ENCODE measurements at regions not wholly inside any gene's neighbourhood (a gene's known extent, or its start where the extent isn't known, plus 50 kb on each side); places are given as distances from the start of the nearest gene placed in this dataset.
"Not testable (repeated sequence)": the region's sequence is repeated elsewhere in the genome, so short reads cannot be mapped to it uniquely, and the experiment has no call there.

- DNase-seq: peak in 1 of 3 donors; percentile 37
- H3K4me1 ChIP-seq (ENCODE audit: control insufficient read depth, insufficient read depth, low read length); ATAC-seq; H3K4me3 ChIP-seq (ENCODE audit: low read length); H3K27ac ChIP-seq (ENCODE audit: low read length); intact Hi-C loops (cut with DNase I); H3K9me3 ChIP-seq (ENCODE audit: control insufficient read depth, low read length); H3K27me3 ChIP-seq (ENCODE audit: control insufficient read depth, insufficient read depth): not testable (repeated sequence)
- WGBS: 73% methylated on average over 8 of the region's 8 CpGs
Measured at GRCh38 chr13:22963384-22964053, 217.3 kb upstream of the SGCG start.

DNA sequence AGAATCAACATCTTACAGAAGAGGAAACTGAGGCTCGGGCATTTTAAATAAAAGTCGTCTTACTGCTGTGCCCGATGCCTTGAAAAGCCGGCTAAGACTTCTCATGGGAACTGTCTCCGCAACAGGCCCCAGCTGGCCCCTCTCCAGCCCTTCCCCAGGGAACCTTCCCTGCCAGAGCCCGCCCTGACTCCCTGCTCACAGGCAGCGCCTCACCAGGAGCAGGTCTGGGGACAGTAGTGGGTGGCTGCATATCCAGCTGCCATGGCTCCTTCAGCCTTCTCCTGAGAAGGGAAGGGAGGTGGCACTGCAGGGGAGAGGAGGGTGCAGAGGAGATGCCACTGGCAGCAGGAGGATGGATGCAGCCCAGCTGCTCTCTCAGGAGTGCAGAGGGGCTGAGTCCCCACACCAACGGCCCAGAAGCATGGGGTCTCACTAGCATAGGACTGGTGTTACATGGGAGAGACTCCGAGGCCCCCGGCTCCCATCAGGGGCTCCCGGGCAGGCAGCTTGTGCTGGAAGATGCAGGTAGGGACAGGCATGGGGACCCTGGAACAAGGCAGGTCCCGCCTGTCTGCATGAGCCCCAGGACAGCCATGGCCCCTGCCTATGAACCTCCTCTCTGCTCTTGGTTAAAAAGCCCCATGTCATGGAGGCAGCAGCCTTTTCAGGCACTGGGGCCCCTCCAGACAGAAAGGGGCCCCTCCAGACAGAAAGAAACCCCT is 216.4 kb upstream of the SGCG start:
- DNase-seq (no peak), ATAC-seq (peak in 1 of 2 donors; percentile 25)
- WGBS: 71% methylated on average over 12 of the region's 12 CpGs
- H3K27me3 ChIP-seq (ENCODE audit: control insufficient read depth, insufficient read depth): no peaks in the 10 kb centered on the region
- intact Hi-C loops (cut with DNase I): no loop called here
- H3K4me3 ChIP-seq (ENCODE audit: low read length): no peak overlapping the region
- H3K9me3 ChIP-seq (ENCODE audit: control insufficient read depth, low read length): no peaks in the 10 kb centered on the region
- H3K4me1 ChIP-seq (ENCODE audit: control insufficient read depth, insufficient read depth, low read length): no peaks in the 10 kb centered on the region
- no peak overlapping the region for H3K27ac ChIP-seq (ENCODE audit: low read length)

GRCh38 chr13:22965011-22965857 is 215.5 kb upstream of the SGCG start:
- intact Hi-C loops (cut with DNase I); H3K9me3 ChIP-seq (ENCODE audit: control insufficient read depth, low read length); H3K4me3 ChIP-seq (ENCODE audit: low read length); ATAC-seq; DNase-seq; H3K27ac ChIP-seq (ENCODE audit: low read length); H3K27me3 ChIP-seq (ENCODE audit: control insufficient read depth, insufficient read depth); H3K4me1 ChIP-seq (ENCODE audit: control insufficient read depth, insufficient read depth, low read length): not testable (repeated sequence)
- WGBS: 78% methylated on average over 28 of the region's 28 CpGs

- intact Hi-C loops (cut with DNase I); H3K27ac ChIP-seq (ENCODE audit: low read length); H3K9me3 ChIP-seq (ENCODE audit: control insufficient read depth, low read length); H3K4me1 ChIP-seq (ENCODE audit: control insufficient read depth, insufficient read depth, low read length); DNase-seq; H3K27me3 ChIP-seq (ENCODE audit: control insufficient read depth, insufficient read depth); ATAC-seq; H3K4me3 ChIP-seq (ENCODE audit: low read length): not testable (repeated sequence)
- WGBS: 94% methylated on average over 7 of the region's 8 CpGs
Measured at GRCh38 chr13:22965858-22966239, 214.9 kb upstream of the SGCG start.

GRCh38 chr13:22966753-22967152 is 214.0 kb upstream of the SGCG start:
- H3K27me3 ChIP-seq (ENCODE audit: control insufficient read depth, insufficient read depth); intact Hi-C loops (cut with DNase I); H3K27ac ChIP-seq (ENCODE audit: low read length); H3K4me1 ChIP-seq (ENCODE audit: control insufficient read depth, insufficient read depth, low read length); DNase-seq; H3K9me3 ChIP-seq (ENCODE audit: control insufficient read depth, low read length); H3K4me3 ChIP-seq (ENCODE audit: low read length); ATAC-seq: not testable (repeated sequence)
- 89% methylated on average over 13 of the region's 13 CpGs for WGBS

DNA sequence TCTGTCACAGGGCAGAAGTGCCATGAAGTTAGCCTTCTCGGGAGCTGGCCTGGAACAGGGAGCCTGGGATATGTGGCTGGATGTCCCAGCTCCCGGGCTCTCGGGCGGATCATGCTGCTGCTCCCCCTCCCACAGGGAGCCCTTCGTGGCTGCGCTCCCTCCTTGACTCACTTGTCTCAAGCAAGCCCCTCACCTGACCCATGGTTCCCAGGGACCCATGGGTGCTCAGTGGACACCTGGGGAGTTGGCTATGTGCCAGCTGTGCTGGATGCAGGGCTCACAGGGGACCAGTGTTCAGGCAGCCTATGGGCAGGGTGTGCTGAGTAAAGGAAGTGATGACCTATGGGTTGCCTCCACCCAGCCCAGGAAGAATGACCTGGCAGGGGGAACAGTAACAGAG is 213.1 kb upstream of the SGCG start:
- H3K4me1 ChIP-seq (ENCODE audit: control insufficient read depth, insufficient read depth, low read length): no peaks in the 10 kb centered on the region
- no peaks in the 10 kb centered on the region for H3K9me3 ChIP-seq (ENCODE audit: control insufficient read depth, low read length)
- no peak for ATAC-seq
- no peaks in the 10 kb centered on the region for H3K27me3 ChIP-seq (ENCODE audit: control insufficient read depth, insufficient read depth)
- no peak overlapping the region for H3K27ac ChIP-seq (ENCODE audit: low read length)
- intact Hi-C loops (cut with DNase I): no loop called here
- H3K4me3 ChIP-seq (ENCODE audit: low read length): no peak overlapping the region
- no peak for DNase-seq
- WGBS: 80% methylated on average over 6 of the region's 6 CpGs

DNA sequence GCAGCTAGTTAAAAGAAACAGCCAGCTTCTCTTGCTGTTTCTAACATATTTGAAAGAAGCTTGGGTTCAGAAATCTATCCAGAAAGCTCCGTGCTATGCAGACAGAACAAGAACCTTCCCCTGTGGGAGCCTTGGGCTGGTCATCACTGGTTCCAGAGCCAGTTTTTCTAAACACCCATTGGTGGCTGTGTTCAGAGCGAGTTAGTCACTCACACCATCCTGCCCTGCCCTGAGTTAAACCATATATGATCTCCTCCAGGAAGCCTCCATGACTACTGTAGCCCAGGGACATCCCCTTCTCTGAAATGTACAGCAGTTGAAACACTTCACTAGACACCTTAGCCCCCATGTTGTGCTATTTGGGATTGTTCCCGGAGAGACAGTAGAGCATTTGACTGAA is 200.8 kb upstream of the SGCG start:
- H3K27ac ChIP-seq (ENCODE audit: low read length): no peak overlapping the region
- DNase-seq (no peak), ATAC-seq (no peak)
- no peak overlapping the region for H3K4me3 ChIP-seq (ENCODE audit: low read length)
- H3K27me3 ChIP-seq (ENCODE audit: control insufficient read depth, insufficient read depth): no peaks in the 10 kb centered on the region
- WGBS: 68% methylated on average over 3 of the region's 3 CpGs
- H3K4me1 ChIP-seq (ENCODE audit: control insufficient read depth, insufficient read depth, low read length): no peaks in the 10 kb centered on the region
- no peaks in the 10 kb centered on the region for H3K9me3 ChIP-seq (ENCODE audit: control insufficient read depth, low read length)
- intact Hi-C loops (cut with DNase I): no loop called here

- H3K9me3 ChIP-seq (ENCODE audit: control insufficient read depth, low read length): no peaks in the 10 kb centered on the region
- no peak overlapping the region for H3K4me3 ChIP-seq (ENCODE audit: low read length)
- DNase-seq (no peak), ATAC-seq (no peak)
- no peaks in the 10 kb centered on the region for H3K27me3 ChIP-seq (ENCODE audit: control insufficient read depth, insufficient read depth)
- no peaks in the 10 kb centered on the region for H3K4me1 ChIP-seq (ENCODE audit: control insufficient read depth, insufficient read depth, low read length)
- H3K27ac ChIP-seq (ENCODE audit: low read length): no peak overlapping the region
- intact Hi-C loops (cut with DNase I): no loop called here
- whole genome bisulfite sequencing: 88% methylated on average over 2 of the region's 2 CpGs
Measured at GRCh38 chr13:22980936-22981335, 199.8 kb upstream of the SGCG start.

DNA sequence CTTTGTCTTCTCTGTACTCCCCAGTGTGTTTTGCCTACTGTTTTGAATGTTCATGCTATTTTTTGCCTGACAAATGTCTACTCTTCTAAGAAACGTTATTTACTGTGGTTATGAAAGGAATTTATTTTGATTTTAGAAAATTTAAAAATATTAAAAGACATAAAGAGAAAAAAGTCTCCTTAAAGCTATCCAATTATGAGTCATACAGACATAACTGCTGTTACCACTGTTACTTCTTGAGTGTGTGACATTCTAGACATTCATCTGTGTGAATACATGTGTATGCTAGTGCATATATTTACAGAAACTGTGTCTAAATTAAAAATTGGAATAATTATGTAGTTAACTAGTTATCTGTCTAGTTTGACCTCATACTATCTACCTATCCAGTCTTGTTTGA is 187.6 kb upstream of the SGCG start:
- H3K4me3 ChIP-seq (ENCODE audit: low read length): no peak overlapping the region
- no peaks in the 10 kb centered on the region for H3K27me3 ChIP-seq (ENCODE audit: control insufficient read depth, insufficient read depth)
- no peak for DNase-seq
- WGBS: 25% methylated on average over 1 of the region's 1 CpG
- no peak for ATAC-seq
- no peaks in the 10 kb centered on the region for H3K4me1 ChIP-seq (ENCODE audit: control insufficient read depth, insufficient read depth, low read length)
- H3K27ac ChIP-seq (ENCODE audit: low read length): no peak overlapping the region
- intact Hi-C loops (cut with DNase I): no loop called here
- H3K9me3 ChIP-seq (ENCODE audit: control insufficient read depth, low read length): no peaks in the 10 kb centered on the region

GRCh38 chr13:23003446-23003845 is 177.3 kb upstream of the SGCG start:
- 70% methylated on average over 2 of the region's 2 CpGs for WGBS
- DNase-seq (no peak), ATAC-seq (no peak)
- Histone ChIP-seq H3K4me3 (ENCODE audit: low read length) (no peak overlapping the region), H3K27me3 (ENCODE audit: control insufficient read depth, insufficient read depth) (no peaks in the 10 kb centered on the region), H3K27ac (ENCODE audit: low read length) (no peak overlapping the region), H3K9me3 (ENCODE audit: control insufficient read depth, low read length) (no peaks in the 10 kb centered on the region), H3K4me1 (ENCODE audit: control insufficient read depth, insufficient read depth, low read length) (no peaks in the 10 kb centered on the region)
- intact Hi-C loops (cut with DNase I): no loop called here

DNA sequence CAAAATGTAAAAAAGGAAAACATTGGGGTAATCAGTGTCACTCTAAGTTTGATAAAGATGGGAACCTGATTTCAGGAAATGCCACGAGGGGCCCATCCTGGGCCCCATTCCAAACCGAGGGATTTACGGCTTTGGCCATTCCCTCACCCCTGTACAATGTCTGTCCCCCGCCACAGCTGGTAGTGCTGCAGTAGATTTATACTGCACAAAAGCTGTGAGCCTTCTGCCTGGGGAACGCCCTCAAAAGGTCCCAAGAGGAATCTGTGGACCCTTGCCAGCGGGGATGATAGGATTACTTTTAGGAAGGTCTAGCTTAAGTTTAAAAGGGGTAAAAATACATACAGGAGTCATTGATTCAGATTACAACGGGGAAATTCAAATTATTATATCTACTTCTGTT is 173.4 kb upstream of the SGCG start:
- Histone ChIP-seq H3K4me1 (ENCODE audit: control insufficient read depth, insufficient read depth, low read length) (no peaks in the 10 kb centered on the region), H3K27ac (ENCODE audit: low read length) (no peak overlapping the region), H3K4me3 (ENCODE audit: low read length) (no peak overlapping the region), H3K27me3 (ENCODE audit: control insufficient read depth, insufficient read depth) (no peaks in the 10 kb centered on the region), H3K9me3 (ENCODE audit: control insufficient read depth, low read length) (no peaks in the 10 kb centered on the region)
- DNase-seq (peak; percentile 18 to 70 (median 67)), ATAC-seq (no peak)
- intact Hi-C loops (cut with DNase I): no loop called here
- 27% methylated on average over 7 of the region's 7 CpGs for WGBS

Measured in right cardiac atrium (tissue), 5 donors.